H1 (cell line): ENCODE measurements at regions not wholly inside any gene's neighbourhood (a gene's known extent, or its start where the extent isn't known, plus 50 kb on each side); places are given as distances from the start of the nearest gene placed in this dataset.

ENCODE experiments used
- CTCF ChIA-PET: fragments of 300-600 bp; sonication (Branson Sonifier 250); formaldehyde crosslinking; loops from one replicate; lab custom pipeline; 2021; ENCODE audit not compliant: partially characterized antibody; lab: Charles Lee
- POLR2A ChIA-PET: fragments of 300-600 bp; sonication (Branson Sonifier 250); formaldehyde crosslinking; loops from one replicate; lab custom pipeline; 2021; ENCODE audit warnings: inconsistent platforms; ENCODE audit not compliant: partially characterized antibody; lab: Charles Lee
- DNase-seq, 2 experiments: peaks; one replicate each; pipeline versions ENCODE4 v3.0.0 to v3.0.0-alpha.2; 2010 to 2022; ENCODE audit warnings: low spot score in 2 of 2, low read depth in 1 of 2, mixed read lengths in 1 of 2
- FAIRE-seq: peaks from 2 replicates; lab custom pipeline; 2011; peaks lifted over from hg19 to GRCh38; lab: Jason Lieb, UNC
- H2AFZ ChIP-seq: 2 replicates; pipeline ENCODE4 v1.8.1; 2012; ENCODE audit warnings: low read length, inconsistent platforms
- H2AK5ac ChIP-seq: 2 replicates; pipeline ENCODE4 v1.6.1; 2013; ENCODE audit warnings: low read depth, low read length
- H2BK120ac ChIP-seq: replicated peaks from 2 replicates; pipeline ENCODE3; 2013; ENCODE audit warnings: low read depth, low read length, inconsistent platforms
- H2BK12ac ChIP-seq: 2 replicates; pipeline ENCODE4 v1.6.1; 2013; ENCODE audit warnings: low read depth, low read length
- H2BK15ac ChIP-seq: 2 replicates; pipeline ENCODE4 v1.6.1; 2013; ENCODE audit warnings: low read length
- H2BK20ac ChIP-seq: 2 replicates; pipeline ENCODE4 v1.6.1; 2013; ENCODE audit warnings: low read length
- H2BK5ac ChIP-seq: 2 replicates; pipeline ENCODE4 v1.6.1; 2013; ENCODE audit warnings: low read depth, low read length
- H3K14ac ChIP-seq: 2 replicates; pipeline ENCODE4 v1.6.1; 2013; ENCODE audit warnings: inconsistent platforms; ENCODE audit not compliant: insufficient read length
- H3K18ac ChIP-seq: 2 replicates; pipeline ENCODE4 v1.6.1; 2013; ENCODE audit warnings: low read length; ENCODE audit errors: extremely low read depth
- H3K23ac ChIP-seq: 2 replicates; pipeline ENCODE4 v1.6.1; 2013; ENCODE audit warnings: inconsistent platforms; ENCODE audit not compliant: insufficient read length
- H3K23me2 ChIP-seq: 2 replicates; pipeline ENCODE4 v1.6.1; 2013; ENCODE audit warnings: low read depth, low read length
- H3K27ac ChIP-seq: 2 replicates; pipeline ENCODE4 v1.6.1; 2011; ENCODE audit warnings: low read depth, low read length, inconsistent platforms
- H3K27me3 ChIP-seq, 4 experiments: replicated peaks in 1 of 4; 1 replicate in 1 of 4; 2 replicates in 3 of 4; pipeline versions ENCODE4 v1.6.1 to v1.8.1; 2011 to 2013; ENCODE audit warnings: low read length in 3 of 4, mild to moderate bottlenecking in 3 of 4, inconsistent platforms in 2 of 4, mixed read lengths in 2 of 4, moderate library complexity in 1 of 4; ENCODE audit not compliant: control insufficient read depth in 3 of 4, insufficient read depth in 3 of 4; ENCODE audit errors: extremely low read depth in 1 of 4
- H3K36me3 ChIP-seq, 4 experiments: 2 replicates each; pipeline versions ENCODE4 v1.6.1 to v1.8.1; 2011 to 2013; ENCODE audit warnings: mild to moderate bottlenecking in 4 of 4, low read length in 3 of 4, moderate library complexity in 2 of 4, control low read depth in 1 of 4, inconsistent platforms in 1 of 4; ENCODE audit not compliant: insufficient read depth in 4 of 4, control insufficient read depth in 2 of 4
- H3K4ac ChIP-seq: replicated peaks from 2 replicates; pipeline ENCODE3; 2013; ENCODE audit warnings: low read length, low read depth, mixed read lengths, inconsistent platforms; ENCODE audit not compliant: insufficient read length
- H3K4me1 ChIP-seq, 4 experiments: replicated peaks in 1 of 4; 1 replicate in 1 of 4; 2 replicates in 3 of 4; pipeline versions ENCODE4 v1.6.1 to v1.8.1; 2011 to 2013; ENCODE audit warnings: low read length in 3 of 4, inconsistent platforms in 2 of 4, mixed read lengths in 1 of 4; ENCODE audit not compliant: insufficient read depth in 4 of 4, control insufficient read depth in 3 of 4
- H3K4me2 ChIP-seq, 2 experiments: 2 replicates each; pipeline versions ENCODE4 v1.6.1 to v1.8.1; 2011 to 2013; ENCODE audit warnings: low read depth in 2 of 2, low read length in 2 of 2, control low read depth in 1 of 2, inconsistent platforms in 1 of 2, mild to moderate bottlenecking in 1 of 2; ENCODE audit not compliant: insufficient read depth in 1 of 2
- H3K4me3 ChIP-seq, 4 experiments: fragments of 200-600, 300-600 bp in 1 of 4; sonication (generic), shearing (Covaris generic), sonication (Bioruptor Twin) in 1 of 4; 2 replicates each; pipeline versions ENCODE4 v1.5.1 to v1.8.1; 2011 to 2016; ENCODE audit warnings: low read length in 4 of 4, low read depth in 3 of 4, control low read depth in 2 of 4, inconsistent platforms in 2 of 4, mild to moderate bottlenecking in 2 of 4, mixed read lengths in 1 of 4, moderate library complexity in 1 of 4; ENCODE audit not compliant: insufficient read depth in 2 of 4; ENCODE audit errors: extremely low read depth in 1 of 4
- H3K56ac ChIP-seq: replicated peaks from 2 replicates; pipeline ENCODE3; 2013; ENCODE audit warnings: low read depth, mild to moderate bottlenecking, mixed read lengths, low read length, inconsistent platforms; ENCODE audit not compliant: insufficient read length
- H3K79me1 ChIP-seq: 2 replicates; pipeline ENCODE4 v1.6.1; 2013; ENCODE audit warnings: low read depth, low read length, control low read depth
- H3K79me2 ChIP-seq, 2 experiments: 2 replicates each; pipeline versions ENCODE4 v1.6.1 to v1.8.1; 2012 to 2013; ENCODE audit warnings: low read length in 2 of 2, mild to moderate bottlenecking in 2 of 2, inconsistent platforms in 1 of 2; ENCODE audit not compliant: insufficient read depth in 2 of 2, control insufficient read depth in 1 of 2
- H3K9ac ChIP-seq, 4 experiments: replicated peaks in 1 of 4; 1 replicate in 1 of 4; 2 replicates in 3 of 4; pipeline versions ENCODE4 v1.6.1 to v1.8.1; 2011 to 2013; ENCODE audit warnings: low read depth in 3 of 4, low read length in 3 of 4, control low read depth in 2 of 4, mild to moderate bottlenecking in 2 of 4, moderate library complexity in 2 of 4, inconsistent platforms in 1 of 4; ENCODE audit errors: extremely low read depth in 1 of 4
- H3K9me3 ChIP-seq, 2 experiments: 2 replicates each; pipeline versions ENCODE4 v1.6.1 to v1.8.1; 2012 to 2013; ENCODE audit warnings: mild to moderate bottlenecking in 2 of 2, moderate library complexity in 2 of 2, control low read depth in 1 of 2, inconsistent platforms in 1 of 2, low read depth in 1 of 2, low read length in 1 of 2, mixed read lengths in 1 of 2; ENCODE audit not compliant: insufficient read depth in 2 of 2
- H4K20me1 ChIP-seq, 2 experiments: replicated peaks in 1 of 2; 2 replicates each; pipeline versions ENCODE3 to v1.8.1; 2011 to 2013; ENCODE audit warnings: inconsistent platforms in 2 of 2, low read length in 2 of 2, mild to moderate bottlenecking in 1 of 2; ENCODE audit not compliant: insufficient read depth in 2 of 2, control insufficient read depth in 1 of 2
- H4K5ac ChIP-seq: 2 replicates; pipeline ENCODE4 v1.6.1; 2013; ENCODE audit warnings: low read length, low read depth, mixed read lengths, inconsistent platforms; ENCODE audit not compliant: insufficient read length
- H4K8ac ChIP-seq: 2 replicates; pipeline ENCODE4 v1.8.0; 2013; ENCODE audit warnings: mild to moderate bottlenecking, moderate library complexity, low read length, inconsistent platforms; ENCODE audit not compliant: insufficient read depth; ENCODE audit errors: extremely low read depth
- H4K91ac ChIP-seq: replicated peaks from 2 replicates; pipeline ENCODE3; 2013; ENCODE audit warnings: low read length, mixed read lengths, inconsistent platforms; ENCODE audit not compliant: insufficient read length
- BCL11A ChIP-seq, 2 experiments: IDR thresholded peaks; one replicate each; pipeline ENCODE4 v1.6.1; 2011; ENCODE audit warnings: low read depth in 2 of 2, low read length in 2 of 2, mild to moderate bottlenecking in 2 of 2
- GABPA ChIP-seq: IDR thresholded peaks from 2 replicates; pipeline ENCODE4 v1.6.1; 2011; ENCODE audit warnings: mild to moderate bottlenecking, low read length, moderate library complexity, borderline replicate concordance; ENCODE audit not compliant: insufficient read depth
- GTF2F1 ChIP-seq: IDR thresholded peaks from 2 replicates; pipeline ENCODE4 v1.6.1; 2012; ENCODE audit warnings: low read depth, low read length, improper control_type of control experiment, borderline replicate concordance
- HDAC2 ChIP-seq, 2 experiments: fragments of 300-600 bp in 1 of 2; sonication (generic) in 1 of 2; IDR thresholded peaks; 2 replicates each; pipeline ENCODE4 v1.6.1; 2011 to 2012; ENCODE audit warnings: low read depth in 2 of 2, low read length in 2 of 2, mild to moderate bottlenecking in 2 of 2, moderate library complexity in 2 of 2, borderline replicate concordance in 1 of 2, inconsistent platforms in 1 of 2
- MAFK ChIP-seq: IDR thresholded peaks from 2 replicates; pipeline ENCODE4 v1.6.1; 2012; ENCODE audit warnings: low read depth, mild to moderate bottlenecking, improper control_type of control experiment, low read length
- POU5F1 ChIP-seq: IDR thresholded peaks from 2 replicates; pipeline ENCODE4 v1.6.1; 2011; ENCODE audit warnings: low read depth, mild to moderate bottlenecking, low read length, moderate library complexity
- RAD21 ChIP-seq, 2 experiments: IDR thresholded peaks in 1 of 2; conservative IDR thresholded peaks in 1 of 2; 2 replicates each; pipeline ENCODE4 v1.6.1; 2011; ENCODE audit warnings: low read depth in 2 of 2, low read length in 2 of 2, improper control_type of control experiment in 1 of 2, inconsistent platforms in 1 of 2, mild to moderate bottlenecking in 1 of 2, moderate library complexity in 1 of 2
- SIX5 ChIP-seq: IDR thresholded peaks from 2 replicates; pipeline ENCODE4 v1.6.1; 2011; ENCODE audit warnings: mild to moderate bottlenecking, low read depth, low read length
- SP2 ChIP-seq: IDR thresholded peaks from 2 replicates; pipeline ENCODE4 v1.6.1; 2012; ENCODE audit warnings: mild to moderate bottlenecking, low read length, inconsistent platforms
- SP4 ChIP-seq: IDR thresholded peaks from 2 replicates; pipeline ENCODE4 v1.6.1; 2012; ENCODE audit warnings: low read length, inconsistent platforms
- SUZ12 ChIP-seq: fragments of 200-600 bp; sonication (generic); IDR thresholded peaks from 2 replicates; pipeline ENCODE4 v1.6.1; 2012; ENCODE audit warnings: mild to moderate bottlenecking, inconsistent platforms, low read length, moderate library complexity, mixed read lengths
- TAF1 ChIP-seq: IDR thresholded peaks from 2 replicates; pipeline ENCODE4 v1.6.1; 2011; ENCODE audit warnings: mild to moderate bottlenecking, low read depth, low read length
- WGBS, 2 experiments: shearing (Covaris generic) in 1 of 2; methylation state at CpG; one replicate each; pipeline versions ENCODE4 v1.1.6 to v1.1.7; 2013 to 2015; ENCODE audit warnings: low lambda C conversion rate in 2 of 2, mixed read lengths in 2 of 2, inconsistent platforms in 1 of 2, low coverage in 1 of 2, missing lambda C conversion rate in 1 of 2; ENCODE audit not compliant: insufficient replicate concordance in 2 of 2, insufficient coverage in 1 of 2, insufficient read length in 1 of 2; ENCODE audit errors: extremely low coverage in 1 of 2, missing lambda C conversion rate in 1 of 2; 5-methylcytosine and 5-hydroxymethylcytosine counted together

- Histone ChIP-seq H2BK20ac (no peak overlapping the region), H3K9ac (no peak overlapping the region), H3K79me1 (no peaks in the 10 kb centered on the region), H3K56ac (no peak overlapping the region), H3K4me3 (no peak overlapping the region), H2AFZ (no peak overlapping the region; the same call in 1 of the 2 replicates), H3K23ac (no peak overlapping the region), H3K4ac (no peak overlapping the region), H4K8ac (no peak overlapping the region), H3K18ac (no peak overlapping the region), H3K23me2 (no peaks in the 10 kb centered on the region), H3K4me1 (no peaks in the 10 kb centered on the region), H2BK12ac (no peak overlapping the region), H4K5ac (no peak overlapping the region), H2BK120ac (no peak overlapping the region), H3K14ac (no peak overlapping the region), H3K27me3 (no peaks in the 10 kb centered on the region), H3K9me3 (no peaks in the 10 kb centered on the region), H4K91ac (no peak overlapping the region), H3K4me2 (no peak overlapping the region), H4K20me1 (no peaks in the 10 kb centered on the region), H2BK5ac (no peak overlapping the region), H2AK5ac (no peak overlapping the region), H3K27ac (no peak overlapping the region), H3K36me3 (no peaks in the 10 kb centered on the region), H3K79me2 (no peaks in the 10 kb centered on the region), H2BK15ac (no peak overlapping the region)
- TF ChIP-seq GTF2F1 (no peak), BCL11A (IDR thresholded peaks at IDR 0.05; ENCODE audit: low read depth in 2 of 2, low read length in 2 of 2) (no peak), SUZ12 (no peak), RAD21 (IDR thresholded peaks at IDR 0.05 in 1 of 2, conservative IDR thresholded peaks at IDR 0.05 in 1 of 2; ENCODE audit: low read depth in 2 of 2, low read length in 2 of 2) (no peak), HDAC2 (IDR thresholded peaks at IDR 0.05; ENCODE audit: borderline replicate concordance in 1 of 2, low read depth in 2 of 2, low read length in 2 of 2) (no peak), TAF1 (no peak), GABPA (no peak), MAFK (no peak), SIX5 (no peak), SP2 (no peak), POU5F1 (no peak), SP4 (no peak)
- WGBS, 2 experiments = 100% methylated on average over 2 of the region's 3 CpGs; no CpG with 5 or more reads in 1 of the 2 experiments
- DNase-seq (no peak), FAIRE-seq (no peak)
- ChIA-PET POLR2A (no interaction called here), CTCF (interaction anchor here (0.7 to 1.5 kb wide), 6 partner anchors 12 to 174 kb away, joined by 3 to 4 read pairs (median 3); no protein-coding TSS in a partner anchor)
These were observed 1125.8 kb downstream of the SI start for GRCh38 chr3:163952499-163952898.
